Left ventricle myocardium inferior (tissue), 1 donor: ENCODE measurements at regions not wholly inside any gene's neighbourhood (a gene's known extent, or its start where the extent isn't known, plus 50 kb on each side); places are given as distances from the start of the nearest gene placed in this dataset.

Source experiments
- DNase-seq: peaks from one replicate; pipeline ENCODE4 v3.0.0-alpha.2; 2020
- H3K27ac ChIP-seq: fragments of 200-600 bp; replicated peaks from 2 replicates; pipeline ENCODE4 v1.8.0; 2021
- H3K27me3 ChIP-seq: fragments of 200-600 bp; 2 replicates; pipeline ENCODE4 v1.8.0; 2021; ENCODE audit warnings: low read depth
- H3K36me3 ChIP-seq: fragments of 200-600 bp; 2 replicates; pipeline ENCODE4 v1.8.0; 2021
- H3K4me1 ChIP-seq: fragments of 200-600 bp; 2 replicates; pipeline ENCODE4 v1.8.0; 2021
- H3K4me3 ChIP-seq: fragments of 200-600 bp; 2 replicates; pipeline ENCODE4 v1.8.0; 2021; ENCODE audit warnings: mild to moderate bottlenecking, moderate library complexity
- H3K9me3 ChIP-seq: fragments of 200-600 bp; replicated peaks from 2 replicates; pipeline ENCODE4 v1.8.0; 2021
- intact Hi-C: fragments of 100-400 bp; cut with micrococcal nuclease; formaldehyde crosslinking; loops from one replicate; pipeline ENCODE4 v1.11.0; 2022
- TF ChIP-seq, protein P1 (sequence below): fragments of 200-600 bp; IDR thresholded peaks from 2 replicates; pipeline ENCODE4 v1.8.0; 2021; ENCODE audit warnings: antibody characterized with exemption, mild to moderate bottlenecking, borderline replicate concordance
- donor health status: DM: no; HTN: yes; CAD: no; lungs with severe emphysema.

DNA sequence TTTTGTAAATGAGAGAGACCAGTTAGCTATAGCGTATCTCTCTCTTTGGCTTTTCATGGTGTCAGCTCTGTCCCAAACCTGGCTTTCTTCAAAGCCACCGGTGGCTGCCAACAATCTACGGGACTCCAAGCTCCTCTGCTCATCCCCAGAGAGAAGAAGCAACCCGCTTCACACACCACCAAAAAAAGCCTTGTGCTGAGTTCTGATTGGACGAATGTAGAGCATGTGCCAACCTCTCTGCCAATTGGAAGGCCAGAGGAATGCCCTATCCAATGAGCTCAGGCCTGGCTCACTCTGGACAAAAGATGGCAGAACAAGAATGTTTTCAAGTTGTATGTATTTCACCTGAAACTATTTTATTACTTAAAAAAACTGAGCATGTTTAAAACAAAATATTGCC lies 202.4 kb downstream of the C16orf95 start:
- TF ChIP-seq, protein P1, sequence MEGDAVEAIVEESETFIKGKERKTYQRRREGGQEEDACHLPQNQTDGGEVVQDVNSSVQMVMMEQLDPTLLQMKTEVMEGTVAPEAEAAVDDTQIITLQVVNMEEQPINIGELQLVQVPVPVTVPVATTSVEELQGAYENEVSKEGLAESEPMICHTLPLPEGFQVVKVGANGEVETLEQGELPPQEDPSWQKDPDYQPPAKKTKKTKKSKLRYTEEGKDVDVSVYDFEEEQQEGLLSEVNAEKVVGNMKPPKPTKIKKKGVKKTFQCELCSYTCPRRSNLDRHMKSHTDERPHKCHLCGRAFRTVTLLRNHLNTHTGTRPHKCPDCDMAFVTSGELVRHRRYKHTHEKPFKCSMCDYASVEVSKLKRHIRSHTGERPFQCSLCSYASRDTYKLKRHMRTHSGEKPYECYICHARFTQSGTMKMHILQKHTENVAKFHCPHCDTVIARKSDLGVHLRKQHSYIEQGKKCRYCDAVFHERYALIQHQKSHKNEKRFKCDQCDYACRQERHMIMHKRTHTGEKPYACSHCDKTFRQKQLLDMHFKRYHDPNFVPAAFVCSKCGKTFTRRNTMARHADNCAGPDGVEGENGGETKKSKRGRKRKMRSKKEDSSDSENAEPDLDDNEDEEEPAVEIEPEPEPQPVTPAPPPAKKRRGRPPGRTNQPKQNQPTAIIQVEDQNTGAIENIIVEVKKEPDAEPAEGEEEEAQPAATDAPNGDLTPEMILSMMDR: no peak
- intact Hi-C loops: no loop called here
- H3K4me3 ChIP-seq: no peak overlapping the region
- H3K9me3 ChIP-seq: no peaks in the 10 kb centered on the region
- peaks cover 67% of the 10 kb centered on the region for H3K27me3 ChIP-seq
- H3K27ac ChIP-seq: no peak overlapping the region
- DNase-seq: no peak
- no peaks in the 10 kb centered on the region for H3K36me3 ChIP-seq
- H3K4me1 ChIP-seq: no peaks in the 10 kb centered on the region

DNA sequence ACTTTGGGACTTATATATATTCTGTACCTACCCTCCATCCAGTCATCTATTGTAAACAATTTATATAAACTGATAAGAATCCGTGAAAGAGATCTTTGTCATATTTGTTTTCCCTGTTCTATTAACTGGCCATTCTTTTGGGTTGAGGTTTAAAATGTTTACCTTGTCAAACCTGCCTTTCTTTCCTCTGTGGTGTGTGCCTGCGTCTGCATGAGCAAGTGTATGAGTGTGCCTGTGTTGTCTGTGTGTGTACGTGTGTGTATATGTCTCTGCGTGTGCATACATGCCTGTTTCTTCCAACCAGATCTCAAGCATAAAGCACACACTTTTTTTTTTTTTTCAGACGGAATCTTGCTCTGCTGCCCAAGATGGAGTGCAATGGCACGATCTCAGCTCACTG lies 201.5 kb downstream of the C16orf95 start:
- H3K4me3 ChIP-seq: no peak overlapping the region
- H3K36me3 ChIP-seq: no peaks in the 10 kb centered on the region
- no peaks in the 10 kb centered on the region for H3K9me3 ChIP-seq
- peaks cover 69% of the 10 kb centered on the region for H3K27me3 ChIP-seq
- no peak for DNase-seq
- TF ChIP-seq, protein P1: no peak
- intact Hi-C loops: no loop called here
- no peaks in the 10 kb centered on the region for H3K4me1 ChIP-seq
- no peak overlapping the region for H3K27ac ChIP-seq

DNA sequence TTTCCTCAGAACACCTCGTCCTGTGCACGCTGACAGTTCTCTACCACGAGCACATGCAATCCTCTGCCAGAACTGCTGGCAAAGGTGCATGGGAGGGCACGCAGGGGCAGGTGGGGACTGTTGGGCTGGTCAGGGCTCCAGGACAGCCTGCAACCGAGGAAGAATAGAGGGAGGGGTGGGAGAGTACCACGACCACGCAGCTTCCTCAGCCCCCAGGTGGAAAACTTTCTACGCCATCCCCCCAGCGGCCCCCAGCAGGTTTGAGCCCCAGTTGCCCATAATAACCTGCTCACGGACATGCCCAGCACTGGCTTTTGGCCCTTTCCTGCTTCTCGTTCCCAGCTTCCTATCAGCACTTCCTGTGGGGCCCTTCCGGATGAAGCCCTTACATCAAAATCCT lies 199.3 kb downstream of the C16orf95 start:
- Histone ChIP-seq H3K4me3 (no peak overlapping the region), H3K27me3 (peaks cover 75% of the 10 kb centered on the region), H3K4me1 (no peaks in the 10 kb centered on the region), H3K9me3 (peaks cover under 1% of the 10 kb centered on the region), H3K27ac (no peak overlapping the region), H3K36me3 (no peaks in the 10 kb centered on the region)
- intact Hi-C loops: no loop called here
- TF ChIP-seq, protein P1: no peak
- no peak for DNase-seq

DNA sequence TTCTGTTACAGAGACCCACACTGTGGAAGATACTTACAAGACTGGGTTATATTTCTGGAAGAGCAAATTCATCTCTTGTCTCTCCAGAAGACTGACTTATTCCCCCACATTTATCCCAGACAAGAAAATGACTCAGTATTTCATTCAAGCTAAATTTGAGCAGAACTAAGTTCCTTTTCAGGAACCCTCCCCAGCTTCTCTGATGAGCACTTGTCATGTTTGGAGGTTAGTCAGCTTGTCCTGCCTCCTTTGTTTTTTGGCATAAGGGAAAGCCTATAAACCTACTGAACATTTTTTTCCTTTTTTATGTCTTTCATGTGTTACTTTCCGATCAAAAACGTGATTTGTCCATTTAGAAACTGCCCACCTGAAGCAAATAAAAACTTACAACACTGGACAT lies 198.0 kb downstream of the C16orf95 start:
- intact Hi-C loops: no loop called here
- DNase-seq: no peak

DNA sequence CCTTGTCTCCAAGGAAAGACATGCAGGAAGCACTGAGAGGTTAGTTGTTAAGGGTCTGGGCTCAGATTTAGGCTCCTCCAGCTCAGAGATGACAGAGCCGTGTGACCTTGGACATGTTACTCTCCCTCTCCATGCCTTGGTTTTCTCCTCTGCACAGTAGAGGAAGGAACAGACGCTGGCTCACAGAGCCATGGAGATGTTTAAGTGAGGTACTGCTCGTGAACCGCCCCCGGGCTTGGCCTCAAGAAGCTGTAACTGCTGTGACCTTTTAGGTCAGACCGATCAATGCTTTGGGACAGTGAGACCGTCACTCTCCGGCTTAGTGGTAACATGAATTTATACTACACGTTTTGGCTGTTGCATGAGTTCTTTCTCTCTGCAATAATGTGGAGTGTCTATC lies 197.4 kb downstream of the C16orf95 start:
- Histone ChIP-seq H3K36me3 (no peaks in the 10 kb centered on the region), H3K4me1 (no peaks in the 10 kb centered on the region), H3K27ac (no peak overlapping the region), H3K9me3 (peaks cover 11% of the 10 kb centered on the region), H3K27me3 (peaks cover 76% of the 10 kb centered on the region), H3K4me3 (no peak overlapping the region)
- intact Hi-C loops: no loop called here
- TF ChIP-seq, protein P1: no peak
- no peak for DNase-seq

More for the DNA sequence above, 198.0 kb downstream of the C16orf95 start:
- H3K36me3 ChIP-seq: no peaks in the 10 kb centered on the region
- peaks cover 77% of the 10 kb centered on the region for H3K27me3 ChIP-seq
- TF ChIP-seq, protein P1: no peak
- peaks cover 11% of the 10 kb centered on the region for H3K9me3 ChIP-seq
- no peaks in the 10 kb centered on the region for H3K4me1 ChIP-seq
- H3K4me3 ChIP-seq: no peak overlapping the region
- H3K27ac ChIP-seq: no peak overlapping the region

DNA sequence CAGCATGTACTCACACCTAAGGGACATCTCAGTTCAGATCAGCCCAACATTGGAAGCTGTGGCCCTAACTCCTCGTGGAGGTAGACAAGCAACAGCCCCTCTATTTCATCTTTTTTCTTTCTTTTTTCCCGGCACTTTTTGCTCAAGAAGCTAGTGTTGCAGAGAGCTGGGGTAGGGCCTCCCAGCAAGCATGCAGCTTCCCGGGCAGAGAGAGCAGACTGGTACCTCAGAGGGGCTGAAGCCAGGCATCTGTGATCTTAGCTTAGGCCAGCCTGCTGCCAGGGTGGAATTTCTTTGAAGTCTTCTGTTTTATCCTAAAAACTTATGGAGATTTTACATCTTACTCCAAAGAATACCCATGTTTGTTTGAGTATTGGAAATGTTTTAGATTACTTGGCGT lies 195.4 kb downstream of the C16orf95 start:
- TF ChIP-seq, protein P1: no peak
- intact Hi-C loops: no loop called here
- no peak overlapping the region for H3K4me3 ChIP-seq
- peaks cover 16% of the 10 kb centered on the region for H3K4me1 ChIP-seq
- H3K36me3 ChIP-seq: no peaks in the 10 kb centered on the region
- peaks cover 11% of the 10 kb centered on the region for H3K9me3 ChIP-seq
- no peak for DNase-seq
- no peak overlapping the region for H3K27ac ChIP-seq
- peaks cover 93% of the 10 kb centered on the region for H3K27me3 ChIP-seq
